ENCODE measurements at regions not wholly inside any gene's neighbourhood (a gene's known extent, or its start where the extent isn't known, plus 50 kb on each side); places are given as distances from the start of the nearest gene placed in this dataset.

DNA sequence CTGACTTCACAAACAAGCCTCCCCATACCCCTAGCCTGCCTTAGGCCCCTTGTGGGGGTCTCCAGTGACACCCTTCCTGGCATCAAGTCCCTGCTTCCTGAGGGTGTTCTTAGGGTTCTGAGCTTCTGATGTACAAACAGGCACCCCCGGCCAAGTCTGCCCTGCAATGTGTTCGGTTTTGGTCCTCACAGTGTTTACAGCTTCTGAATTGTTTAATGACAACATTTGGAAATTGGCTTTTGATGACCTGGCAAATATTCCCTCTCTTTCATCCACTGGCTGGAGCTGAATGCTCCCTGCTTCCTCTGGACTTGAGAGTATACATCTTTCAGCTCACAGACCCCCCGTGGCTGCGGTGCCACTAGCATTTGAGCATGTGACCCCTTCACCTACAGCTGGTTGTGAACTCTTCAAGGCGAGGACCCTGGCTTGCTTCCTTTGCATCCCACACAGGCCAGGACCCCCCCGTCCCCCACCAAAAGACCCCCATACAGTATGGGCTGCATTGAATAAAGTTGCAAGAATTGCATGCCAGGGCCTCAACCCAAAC, 180.8 kb downstream of the KATNIP start:
- TF ChIP-seq, protein P1, sequence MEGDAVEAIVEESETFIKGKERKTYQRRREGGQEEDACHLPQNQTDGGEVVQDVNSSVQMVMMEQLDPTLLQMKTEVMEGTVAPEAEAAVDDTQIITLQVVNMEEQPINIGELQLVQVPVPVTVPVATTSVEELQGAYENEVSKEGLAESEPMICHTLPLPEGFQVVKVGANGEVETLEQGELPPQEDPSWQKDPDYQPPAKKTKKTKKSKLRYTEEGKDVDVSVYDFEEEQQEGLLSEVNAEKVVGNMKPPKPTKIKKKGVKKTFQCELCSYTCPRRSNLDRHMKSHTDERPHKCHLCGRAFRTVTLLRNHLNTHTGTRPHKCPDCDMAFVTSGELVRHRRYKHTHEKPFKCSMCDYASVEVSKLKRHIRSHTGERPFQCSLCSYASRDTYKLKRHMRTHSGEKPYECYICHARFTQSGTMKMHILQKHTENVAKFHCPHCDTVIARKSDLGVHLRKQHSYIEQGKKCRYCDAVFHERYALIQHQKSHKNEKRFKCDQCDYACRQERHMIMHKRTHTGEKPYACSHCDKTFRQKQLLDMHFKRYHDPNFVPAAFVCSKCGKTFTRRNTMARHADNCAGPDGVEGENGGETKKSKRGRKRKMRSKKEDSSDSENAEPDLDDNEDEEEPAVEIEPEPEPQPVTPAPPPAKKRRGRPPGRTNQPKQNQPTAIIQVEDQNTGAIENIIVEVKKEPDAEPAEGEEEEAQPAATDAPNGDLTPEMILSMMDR (IDR thresholded peaks at IDR 0.05; ENCODE audit: borderline replicate concordance, extremely low read depth, low read length, poor library complexity, severe bottlenecking): no peak
- no peak for TF ChIP-seq EZH2 (IDR thresholded peaks at IDR 0.05; ENCODE audit: borderline replicate concordance, low read depth, low read length, severe bottlenecking)
